ENCODE measurements at regions not wholly inside any gene's neighbourhood (a gene's known extent, or its start where the extent isn't known, plus 50 kb on each side); places are given as distances from the start of the nearest gene placed in this dataset.

DNA sequence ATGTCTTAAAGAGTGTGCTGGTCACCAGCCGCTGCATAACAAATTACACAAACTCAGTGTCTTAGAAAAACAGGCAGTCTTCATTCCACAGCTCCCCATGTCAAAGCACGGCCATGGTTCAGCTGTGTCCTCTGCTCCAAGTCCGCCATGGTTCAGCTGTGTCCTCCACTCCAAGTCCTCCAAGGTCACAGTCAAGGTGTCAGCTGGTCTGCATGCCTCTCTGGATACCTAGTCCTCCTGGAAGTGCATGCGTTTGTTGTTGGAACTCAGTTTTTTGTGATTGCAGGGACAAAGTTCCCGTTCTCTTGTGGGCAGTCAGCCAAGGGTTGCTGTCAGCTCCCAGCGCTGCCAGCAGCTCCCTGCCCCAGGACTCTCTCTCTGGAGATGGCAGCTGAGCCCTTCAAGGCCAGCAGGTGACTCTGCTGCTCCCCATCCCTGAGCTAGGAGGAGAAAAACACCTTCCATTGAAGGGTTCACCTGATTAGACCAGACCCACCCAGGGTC is 304.0 kb upstream of the MYT1L start:
- BruUV-seq (replicated peaks), result no TSS peak

DNA sequence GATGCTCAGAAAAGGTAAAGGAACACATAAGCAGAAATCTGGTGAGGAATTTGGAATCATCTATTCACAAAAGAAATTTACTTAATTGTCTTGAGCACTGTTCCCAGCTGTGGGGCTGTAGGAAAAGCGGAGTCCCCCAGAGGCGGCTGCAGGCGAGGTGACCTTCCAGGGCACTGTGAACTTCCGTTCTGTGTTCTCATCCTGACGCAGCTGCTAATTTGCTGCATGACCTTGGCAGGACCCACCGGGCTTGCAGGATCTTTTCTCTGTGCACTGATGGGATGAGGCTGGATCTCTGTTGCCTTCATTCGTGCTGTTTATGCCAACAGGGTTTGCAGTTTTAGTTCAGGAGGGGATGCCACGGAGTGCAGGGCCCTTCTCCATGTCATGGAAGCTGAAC is 301.9 kb upstream of the MYT1L start:
- ChIA-PET POLR2A (no interaction called here), CTCF (no interaction called here), RAD21 (ENCODE audit: unreplicated experiment) (no interaction called here), SMC1A (ENCODE audit: uncharacterized antibody, unreplicated experiment) (no interaction called here)
- ATAC-seq (no peak), DNase-seq (ENCODE audit: low read depth, low spot score) (no peak), FAIRE-seq (no peak)
- Histone ChIP-seq H4K20me1 (ENCODE audit: control insufficient read depth, insufficient read depth) (no peaks in the 10 kb centered on the region), H3K9ac (ENCODE audit: control insufficient read depth, insufficient read depth, low read length) (no peak overlapping the region), H3K9me3 (replicated peaks; ENCODE audit: control insufficient read depth, insufficient read depth, low read length) (no peaks in the 10 kb centered on the region), H3K79me2 (ENCODE audit: control insufficient read depth, insufficient read depth, low read length) (no peaks in the 10 kb centered on the region), H3K4me3 (no peak overlapping the region), H3K27me3 (replicated peaks in 1 of 2; ENCODE audit: control insufficient read depth in 2 of 2, insufficient read depth in 2 of 2, low read length in 1 of 2) (no peaks in the 10 kb centered on the region), H3K27ac (ENCODE audit: control insufficient read depth, insufficient read depth) (no peak overlapping the region), H3K36me3 (ENCODE audit: control insufficient read depth in 2 of 2, insufficient read depth in 2 of 2, low read length in 1 of 2) (no peaks in the 10 kb centered on the region), H3K4me2 (ENCODE audit: control insufficient read depth, insufficient read depth) (no peak overlapping the region), H2AFZ (ENCODE audit: control insufficient read depth, low read depth, low read length) (no peak overlapping the region), H3K4me1 (ENCODE audit: control insufficient read depth, insufficient read depth, low read length) (no peaks in the 10 kb centered on the region)
- BruUV-seq (replicated peaks), result no TSS peak
- WGBS (ENCODE audit: insufficient coverage, insufficient replicate concordance, low lambda C conversion rate, missing lambda C conversion rate), result 16% methylated on average over 8 of the region's 8 CpGs
- in situ Hi-C loops (cut with MboI), result no loop called here
- intact Hi-C loops (cut with micrococcal nuclease; ENCODE audit: unreplicated experiment), result no loop called here
- TF ChIP-seq, protein P1, sequence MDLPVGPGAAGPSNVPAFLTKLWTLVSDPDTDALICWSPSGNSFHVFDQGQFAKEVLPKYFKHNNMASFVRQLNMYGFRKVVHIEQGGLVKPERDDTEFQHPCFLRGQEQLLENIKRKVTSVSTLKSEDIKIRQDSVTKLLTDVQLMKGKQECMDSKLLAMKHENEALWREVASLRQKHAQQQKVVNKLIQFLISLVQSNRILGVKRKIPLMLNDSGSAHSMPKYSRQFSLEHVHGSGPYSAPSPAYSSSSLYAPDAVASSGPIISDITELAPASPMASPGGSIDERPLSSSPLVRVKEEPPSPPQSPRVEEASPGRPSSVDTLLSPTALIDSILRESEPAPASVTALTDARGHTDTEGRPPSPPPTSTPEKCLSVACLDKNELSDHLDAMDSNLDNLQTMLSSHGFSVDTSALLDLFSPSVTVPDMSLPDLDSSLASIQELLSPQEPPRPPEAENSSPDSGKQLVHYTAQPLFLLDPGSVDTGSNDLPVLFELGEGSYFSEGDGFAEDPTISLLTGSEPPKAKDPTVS (IDR thresholded peaks at IDR 0.05; ENCODE audit: low read depth, low read length), result no peak
- TF ChIP-seq NR2C1 (IDR thresholded peaks at IDR 0.05), result no peak
- TF ChIP-seq NBN (IDR thresholded peaks at IDR 0.05), result no peak
- TF ChIP-seq BHLHE40 (IDR thresholded peaks at IDR 0.05; ENCODE audit: borderline replicate concordance in 1 of 2, low read depth in 2 of 2, low read length in 1 of 2), result no peak
- TF ChIP-seq EZH2 (IDR thresholded peaks at IDR 0.05; ENCODE audit: borderline replicate concordance, control insufficient read depth, low read depth, low read length), result no peak
- no peak for TF ChIP-seq SP1 (IDR thresholded peaks at IDR 0.05; ENCODE audit: low read depth, low read length)
- TF ChIP-seq SUPT20H (IDR thresholded peaks at IDR 0.05; ENCODE audit: borderline replicate concordance, control insufficient read depth, low read depth, low read length), result no peak
- no peak for TF ChIP-seq ZZZ3 (IDR thresholded peaks at IDR 0.05; ENCODE audit: control insufficient read depth, insufficient read length, low read depth)

More for the DNA sequence above, 304.0 kb upstream of the MYT1L start:
- Histone ChIP-seq H2AFZ (ENCODE audit: control insufficient read depth, low read depth, low read length) (no peak overlapping the region), H3K4me2 (ENCODE audit: control insufficient read depth, insufficient read depth) (no peak overlapping the region), H3K9ac (ENCODE audit: control insufficient read depth, insufficient read depth, low read length) (no peak overlapping the region), H3K9me3 (replicated peaks; ENCODE audit: control insufficient read depth, insufficient read depth, low read length) (no peaks in the 10 kb centered on the region), H4K20me1 (ENCODE audit: control insufficient read depth, insufficient read depth) (no peaks in the 10 kb centered on the region), H3K27me3 (replicated peaks in 1 of 2; ENCODE audit: control insufficient read depth in 2 of 2, insufficient read depth in 2 of 2, low read length in 1 of 2) (no peaks in the 10 kb centered on the region), H3K27ac (ENCODE audit: control insufficient read depth, insufficient read depth) (no peak overlapping the region), H3K79me2 (ENCODE audit: control insufficient read depth, insufficient read depth, low read length) (no peaks in the 10 kb centered on the region), H3K4me3 (no peak overlapping the region), H3K36me3 (ENCODE audit: control insufficient read depth in 2 of 2, insufficient read depth in 2 of 2, low read length in 1 of 2) (no peaks in the 10 kb centered on the region), H3K4me1 (ENCODE audit: control insufficient read depth, insufficient read depth, low read length) (no peaks in the 10 kb centered on the region)
- DNase-seq (ENCODE audit: low read depth, low spot score) (no peak), FAIRE-seq (no peak), ATAC-seq (no peak)
- ChIA-PET SMC1A (ENCODE audit: uncharacterized antibody, unreplicated experiment) (no interaction called here), POLR2A (no interaction called here), RAD21 (ENCODE audit: unreplicated experiment) (no interaction called here), CTCF (no interaction called here)
- in situ Hi-C loops (cut with MboI) (no loop called here), intact Hi-C loops (cut with micrococcal nuclease; ENCODE audit: unreplicated experiment) (no loop called here)
- no peak for TF ChIP-seq NFYA (IDR thresholded peaks at IDR 0.05; ENCODE audit: borderline replicate concordance, low read depth, low read length)
- no peak for TF ChIP-seq RFX5 (IDR thresholded peaks at IDR 0.05; ENCODE audit: low read depth, low read length)
- no peak for TF ChIP-seq NFYB (IDR thresholded peaks at IDR 0.05; ENCODE audit: insufficient read depth, low read depth, low read length)
- 24% methylated on average over 6 of the region's 6 CpGs for WGBS (ENCODE audit: insufficient coverage, insufficient replicate concordance, low lambda C conversion rate, missing lambda C conversion rate)

Data from GM12878 (cell line).